Ishikawa (cell line): ENCODE measurements at regions not wholly inside any gene's neighbourhood (a gene's known extent, or its start where the extent isn't known, plus 50 kb on each side); places are given as distances from the start of the nearest gene placed in this dataset.

ENCODE experiments used
- CEBPB ChIP-seq: IDR thresholded peaks from 2 replicates; pipeline ENCODE4 v1.6.1; 2012
- CREB1 ChIP-seq: IDR thresholded peaks from 2 replicates; pipeline ENCODE4 v1.6.1; 2012; ENCODE audit warnings: low read depth
- EGR1 ChIP-seq: IDR thresholded peaks from 2 replicates; pipeline ENCODE4 v1.6.1; 2012
- EP300 ChIP-seq: IDR thresholded peaks from 2 replicates; pipeline ENCODE4 v1.6.1; 2012; ENCODE audit warnings: borderline replicate concordance
- FOXM1 ChIP-seq: IDR thresholded peaks from 2 replicates; pipeline ENCODE4 v1.6.1; 2012; ENCODE audit warnings: low read depth, borderline replicate concordance
- MAX ChIP-seq: IDR thresholded peaks from 2 replicates; pipeline ENCODE4 v1.6.1; 2012
- NFIC ChIP-seq: IDR thresholded peaks from 2 replicates; pipeline ENCODE4 v1.6.1; 2012
- RAD21 ChIP-seq: IDR thresholded peaks from 2 replicates; pipeline ENCODE4 v1.6.1; 2012; ENCODE audit warnings: low read depth
- REST ChIP-seq: IDR thresholded peaks from 2 replicates; pipeline ENCODE4 v1.6.1; 2012; ENCODE audit warnings: low read depth, mild to moderate bottlenecking
- TAF1 ChIP-seq: IDR thresholded peaks from 2 replicates; pipeline ENCODE4 v1.6.1; 2012; ENCODE audit warnings: low read depth, mild to moderate bottlenecking
- TCF12 ChIP-seq: IDR thresholded peaks from 2 replicates; pipeline ENCODE4 v1.6.1; 2012; ENCODE audit warnings: low read depth
- TEAD4 ChIP-seq: IDR thresholded peaks from 2 replicates; pipeline ENCODE4 v1.6.1; 2012
- USF1 ChIP-seq: IDR thresholded peaks from 2 replicates; pipeline ENCODE4 v1.6.1; 2012
- YY1 ChIP-seq: IDR thresholded peaks from 2 replicates; pipeline ENCODE4 v1.6.1; 2012; ENCODE audit warnings: low read depth
- ZBTB7A ChIP-seq: IDR thresholded peaks from 2 replicates; pipeline ENCODE4 v1.6.1; 2012; ENCODE audit warnings: low read depth

- TF ChIP-seq EP300, result no peak
- no peak for TF ChIP-seq TCF12
- TF ChIP-seq NFIC, result no peak
- TF ChIP-seq MAX, result no peak
- TF ChIP-seq ZBTB7A, result no peak
- TF ChIP-seq TAF1, result no peak
- no peak for TF ChIP-seq YY1
- no peak for TF ChIP-seq RAD21
- TF ChIP-seq CEBPB, result no peak
- no peak for TF ChIP-seq TEAD4
- no peak for TF ChIP-seq USF1
- TF ChIP-seq FOXM1, result no peak
- no peak for TF ChIP-seq CREB1
- TF ChIP-seq REST, result no peak
- no peak for TF ChIP-seq EGR1
Measured at GRCh38 chr4:174037049-174037448, 246.4 kb downstream of the FBXO8 start.

GRCh38 chr4:174036576-174036975 is 246.9 kb downstream of the FBXO8 start:
- TF ChIP-seq NFIC (no peak), CREB1 (no peak), MAX (no peak), ZBTB7A (no peak), TCF12 (no peak), RAD21 (no peak)

GRCh38 chr4:174036111-174036510 is 247.4 kb downstream of the FBXO8 start:
- TF ChIP-seq FOXM1 (no peak), TEAD4 (no peak), EGR1 (no peak), CEBPB (no peak), REST (no peak), USF1 (no peak), TCF12 (no peak), TAF1 (no peak), MAX (no peak), YY1 (no peak), RAD21 (no peak), EP300 (no peak)

GRCh38 chr4:174023641-174024040 is 259.8 kb downstream of the FBXO8 start:
- TF ChIP-seq TCF12 (no peak), ZBTB7A (no peak), REST (no peak), USF1 (no peak), NFIC (no peak), TAF1 (no peak), RAD21 (no peak), CREB1 (no peak), EGR1 (no peak)
